Renal pelvis (tissue), 1 donor: ENCODE measurements at regions not wholly inside any gene's neighbourhood (a gene's known extent, or its start where the extent isn't known, plus 50 kb on each side); places are given as distances from the start of the nearest gene placed in this dataset.

Experiments used
- DNase-seq: peaks from one replicate; pipeline ENCODE4 v3.0.0-alpha.2; 2013

- no peak for DNase-seq
Measured at GRCh38 chr11:29353833-29354232, 663.0 kb downstream of the KCNA4 start.

DNA sequence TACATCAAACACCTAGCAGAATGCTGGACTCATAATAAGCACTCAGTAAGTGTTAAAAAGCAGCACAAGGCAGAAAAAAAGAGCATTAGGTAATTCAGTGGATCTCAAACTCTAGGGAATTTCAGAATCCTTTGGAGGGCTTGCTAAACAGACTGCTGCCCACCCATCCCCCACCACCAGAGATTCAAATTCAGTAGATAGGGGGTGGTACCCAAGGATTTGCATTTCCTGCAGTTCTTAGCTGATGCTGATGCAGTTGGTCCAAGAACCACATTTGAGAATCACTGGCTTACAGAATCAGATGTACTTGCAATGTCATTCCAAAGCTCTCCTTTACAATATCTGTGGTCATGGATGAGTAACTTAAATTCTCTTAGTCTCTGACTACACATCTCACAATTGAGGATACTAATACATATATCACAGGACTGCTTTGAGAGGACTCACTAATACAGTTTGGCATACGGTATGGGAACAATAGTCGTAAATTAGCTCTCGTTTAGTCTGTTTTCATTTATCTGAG is 664.5 kb downstream of the KCNA4 start:
- DNase-seq: no peak

DNA sequence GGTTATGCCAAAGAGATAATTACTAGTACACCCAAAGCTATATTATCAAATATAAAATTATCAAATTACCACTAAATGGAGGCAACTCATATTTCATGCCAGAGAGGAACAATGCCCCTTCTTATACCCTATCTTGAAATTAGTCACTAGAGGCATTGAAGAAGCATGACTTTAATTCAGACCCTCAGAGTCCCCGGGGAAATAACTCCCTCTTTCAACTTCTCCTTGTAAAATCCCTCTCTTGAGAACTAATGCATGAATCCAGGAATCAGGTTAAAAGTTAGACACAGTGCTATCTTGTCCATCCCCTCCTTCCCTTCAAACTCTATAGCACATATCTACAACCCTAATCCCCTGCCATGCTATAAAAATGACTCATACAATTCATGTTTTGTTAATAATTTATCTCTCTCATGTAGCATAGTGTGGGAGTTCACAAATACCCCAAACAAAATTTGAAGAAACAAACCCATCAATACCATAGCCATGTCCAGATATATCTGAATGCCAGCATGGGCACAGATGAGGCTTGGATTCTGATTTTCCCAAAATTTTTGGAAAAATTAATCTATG is 665.4 kb downstream of the KCNA4 start:
- no peak for DNase-seq

DNA sequence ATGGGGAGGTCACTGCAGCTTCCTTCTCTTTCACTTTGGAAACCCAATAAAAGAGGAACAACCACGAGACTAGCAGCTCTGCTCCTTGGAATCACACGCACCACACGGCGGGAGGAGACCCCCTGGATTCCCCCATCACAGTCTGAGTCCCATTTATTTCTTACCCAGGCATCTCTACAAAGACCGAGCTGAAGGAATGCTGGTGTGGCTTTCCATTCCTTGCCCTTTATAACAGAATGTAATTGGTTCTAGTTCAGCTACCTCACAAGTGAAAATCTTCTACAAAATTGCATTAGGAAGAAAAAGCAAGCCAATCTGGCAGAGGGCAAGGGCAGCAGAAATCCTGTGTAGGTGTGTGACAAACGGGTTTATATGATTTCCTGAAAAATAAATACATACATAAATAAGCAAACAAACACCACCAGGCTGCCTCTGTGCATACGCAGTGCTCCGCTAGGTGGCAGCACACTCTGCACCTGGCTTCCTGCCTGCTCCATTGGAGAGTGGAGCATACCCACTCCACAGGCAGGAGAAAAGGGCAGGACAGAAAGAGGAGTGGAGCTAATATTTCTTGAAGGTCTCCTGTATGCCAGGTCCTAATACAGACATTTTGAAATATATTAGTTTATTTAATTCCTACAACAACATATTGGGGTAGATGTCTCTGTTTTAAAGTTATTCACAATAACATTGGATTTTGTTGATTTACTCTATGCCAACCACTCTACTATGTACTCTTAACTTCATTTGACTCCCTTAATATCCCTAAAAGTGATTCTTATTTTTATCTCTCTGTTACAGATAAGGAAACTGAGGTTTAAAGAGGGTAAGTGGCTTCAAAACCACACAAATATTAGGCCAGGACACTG is 673.1 kb downstream of the KCNA4 start:
- DNase-seq: peak; percentile 20

GRCh38 chr11:29336727-29337575 is 679.9 kb downstream of the KCNA4 start:
- DNase-seq: no peak

DNA sequence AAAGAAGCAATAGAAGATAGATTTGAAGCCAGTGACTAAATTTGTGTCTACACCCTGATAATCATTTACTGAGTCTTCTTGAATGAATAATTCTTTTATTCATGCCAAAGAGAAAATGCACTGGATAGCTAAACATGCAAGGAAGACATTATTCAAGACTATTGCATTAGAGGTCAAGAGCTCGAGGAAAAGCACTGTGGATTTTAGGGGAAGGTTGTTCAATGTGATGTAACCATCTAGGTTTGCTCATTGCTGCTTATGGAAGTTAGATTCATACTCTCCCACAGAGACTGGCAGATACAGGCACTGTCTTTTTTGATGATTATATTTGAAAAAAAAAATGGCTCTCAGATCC is 682.1 kb downstream of the KCNA4 start:
- DNase-seq: no peak

DNA sequence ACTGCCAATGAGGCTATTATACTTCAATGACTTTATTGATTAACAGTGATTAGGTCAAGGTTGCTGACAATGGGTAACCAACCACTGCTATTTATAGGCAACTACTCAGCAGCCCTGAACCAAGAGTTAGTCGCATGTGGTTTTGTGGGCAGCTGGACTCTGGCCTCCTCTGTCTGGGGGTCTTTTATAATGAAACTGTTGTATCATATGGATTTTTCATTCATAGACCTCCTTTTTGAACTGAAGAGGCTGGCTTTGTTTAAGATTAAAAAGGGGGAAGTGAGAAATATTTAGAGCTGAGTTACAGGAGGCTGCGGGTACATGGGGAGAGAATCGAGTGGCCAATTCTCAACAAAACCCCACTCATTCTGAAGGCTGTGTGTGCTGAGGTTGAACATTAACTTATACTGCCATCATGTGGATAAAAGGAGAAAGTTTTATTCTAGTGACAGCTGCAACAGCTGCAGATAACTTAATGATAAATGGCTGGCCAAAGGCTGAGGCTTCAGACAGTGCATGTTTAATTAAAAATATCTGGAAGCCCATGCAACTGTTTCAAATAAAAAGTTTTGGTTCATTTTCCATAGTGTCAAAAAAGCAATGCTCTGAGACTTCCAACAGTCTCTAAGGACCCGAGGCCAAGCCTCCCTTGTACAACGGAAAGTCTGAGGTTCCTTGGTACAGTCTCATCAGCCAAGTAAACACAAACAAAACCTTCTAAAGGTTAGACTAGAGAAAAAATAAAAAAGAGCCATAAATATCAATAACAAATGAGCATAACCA is 682.6 kb downstream of the KCNA4 start:
- peak; percentile 43 for DNase-seq

- no peak for DNase-seq
Measured at GRCh38 chr11:29331451-29332010, 685.3 kb downstream of the KCNA4 start.

GRCh38 chr11:29328961-29329441 is 687.8 kb downstream of the KCNA4 start:
- DNase-seq: peak; percentile 49

GRCh38 chr11:29327891-29328290 is 688.9 kb downstream of the KCNA4 start:
- no peak for DNase-seq

DNA sequence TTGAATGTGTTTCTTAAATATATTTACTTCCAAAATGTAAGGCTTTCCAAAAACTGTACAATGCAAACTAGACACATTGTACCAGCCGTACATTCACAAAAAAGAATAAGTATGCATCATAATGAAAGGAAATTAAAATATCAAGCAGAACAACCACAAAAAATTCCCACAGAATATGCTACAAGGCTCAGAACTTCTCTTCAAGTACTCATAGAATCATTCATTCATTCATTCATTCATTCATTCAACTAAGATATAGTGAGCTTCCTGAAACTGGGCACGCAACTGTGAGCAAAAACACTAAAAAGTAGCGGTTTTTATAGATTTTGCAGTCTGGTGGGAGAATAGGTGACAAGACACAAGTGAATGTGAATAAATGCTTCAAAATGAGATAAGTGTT is 690.1 kb downstream of the KCNA4 start:
- DNase-seq: no peak

DNA sequence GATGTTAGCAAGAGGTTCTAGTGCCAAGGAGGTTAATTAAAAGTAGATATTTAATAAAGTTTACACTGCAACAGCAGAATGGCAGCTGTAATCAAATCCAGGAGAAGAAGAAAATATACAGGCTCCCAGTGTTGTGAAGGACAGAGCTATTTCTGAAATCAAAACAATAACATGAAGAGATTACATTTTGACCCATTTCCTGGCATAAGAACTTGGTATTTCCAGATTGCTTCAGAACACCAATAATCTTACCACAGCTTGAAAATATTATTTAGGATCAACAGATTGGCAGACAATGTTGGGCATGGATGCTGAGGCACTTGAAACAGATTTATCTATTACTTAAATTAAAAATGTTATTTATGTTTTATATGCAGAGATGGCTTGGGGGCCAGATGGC is 692.5 kb downstream of the KCNA4 start:
- no peak for DNase-seq

DNA sequence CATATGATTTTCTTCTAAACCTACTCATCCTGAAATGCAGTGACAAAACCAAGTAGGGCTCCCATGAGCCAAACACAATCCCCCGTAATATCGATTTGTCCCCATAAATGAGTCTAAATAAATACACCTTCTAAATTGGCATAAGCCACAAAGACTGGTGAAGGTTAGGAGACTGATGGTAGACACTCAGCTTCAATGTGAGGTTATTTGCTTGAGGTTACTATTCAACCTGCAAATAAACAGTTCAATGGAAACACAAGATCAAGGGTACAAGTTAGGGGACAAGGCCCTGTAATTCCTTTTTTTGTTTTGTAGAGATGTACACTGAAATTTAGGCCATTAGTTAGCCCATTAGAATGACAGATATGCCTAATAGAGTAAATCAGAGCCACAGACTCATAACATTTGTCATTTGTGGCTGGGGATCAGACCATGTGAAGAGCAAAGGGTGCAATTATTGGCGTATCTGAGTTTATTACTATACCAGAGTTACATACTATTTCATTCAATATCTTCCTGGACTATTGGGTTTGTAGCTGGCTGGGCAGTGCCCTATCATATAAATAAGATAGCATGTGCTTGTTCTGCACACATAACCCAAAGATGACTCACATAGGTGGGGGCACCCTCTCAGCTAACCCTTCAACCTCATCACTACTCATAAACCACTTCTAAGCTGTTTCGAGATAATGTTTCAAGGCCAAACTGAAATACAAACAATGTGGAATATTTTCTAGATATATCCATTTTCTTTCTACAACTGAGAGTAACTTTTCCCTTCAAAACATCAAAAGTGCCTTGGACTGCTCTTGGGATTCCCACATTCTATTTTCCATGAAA is 695.3 kb downstream of the KCNA4 start:
- no peak for DNase-seq

DNA sequence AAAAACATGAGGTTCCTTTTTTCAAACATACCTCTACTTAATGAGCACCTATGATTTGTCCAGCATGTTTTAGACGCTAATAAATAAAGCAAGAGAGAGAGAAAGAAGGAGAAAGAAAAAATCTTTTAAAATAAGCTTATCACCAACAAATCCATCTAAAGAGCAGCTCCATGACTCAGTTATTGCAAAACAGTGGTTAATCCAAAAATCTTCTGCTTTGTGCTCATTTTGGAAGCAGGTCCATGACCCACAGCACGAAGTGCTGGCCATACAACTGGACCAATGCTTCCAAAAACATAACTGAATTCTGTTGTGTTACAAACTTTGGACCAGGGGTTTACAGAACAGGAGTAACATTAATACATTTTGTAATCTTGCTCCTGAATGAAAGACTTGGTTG is 696.6 kb downstream of the KCNA4 start:
- DNase-seq: no peak

DNA sequence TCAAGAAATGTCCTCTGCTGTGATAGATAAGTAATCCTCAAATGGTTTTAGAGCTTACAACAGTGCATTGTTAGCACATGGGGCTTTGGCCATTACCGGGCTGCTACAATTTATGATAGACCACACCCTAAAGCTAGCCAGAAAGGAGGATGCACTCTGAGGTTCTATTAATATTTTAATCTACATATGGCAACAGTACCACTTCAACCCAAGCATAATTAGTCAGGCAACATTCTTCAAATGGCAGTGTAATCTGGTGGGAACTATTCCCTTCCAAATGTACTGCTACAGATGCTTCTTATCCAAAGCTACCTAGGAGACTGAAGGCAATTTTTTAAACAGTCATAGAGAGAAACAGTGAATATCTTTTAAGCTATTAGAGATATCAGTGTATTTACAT is 697.6 kb downstream of the KCNA4 start:
- no peak for DNase-seq

DNA sequence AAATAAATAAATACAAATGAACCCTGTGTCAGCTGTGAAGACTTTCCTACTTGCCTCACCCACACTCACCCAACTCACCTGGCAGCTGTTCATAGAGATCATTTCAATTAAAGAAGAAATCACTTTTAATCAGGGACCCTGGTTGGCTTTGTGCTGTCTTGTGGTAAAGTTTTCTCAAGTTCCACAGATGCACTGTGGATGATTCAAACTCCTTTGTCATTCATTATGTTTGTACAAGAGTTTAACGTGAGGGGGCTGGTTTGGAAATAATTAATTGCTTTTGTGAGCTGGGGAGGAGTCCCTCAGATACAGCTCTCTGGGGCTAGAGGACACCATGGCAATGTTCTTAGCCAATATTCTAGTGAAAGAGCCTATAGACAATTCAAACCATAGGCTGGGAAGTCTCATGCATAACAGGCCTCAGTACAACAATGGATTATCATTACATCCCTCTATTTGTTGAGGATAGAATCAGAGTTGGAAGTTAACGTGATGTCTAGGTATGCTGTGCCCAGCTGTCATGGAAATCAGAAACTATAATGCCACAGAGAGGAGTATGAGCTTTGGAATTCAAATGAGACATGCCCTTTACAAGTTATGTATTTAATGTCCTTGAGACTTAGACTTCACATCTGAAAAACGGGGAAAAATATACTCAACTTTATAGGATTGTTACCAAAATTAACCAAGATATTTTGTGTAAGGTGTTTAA is 698.5 kb downstream of the KCNA4 start:
- no peak for DNase-seq

DNA sequence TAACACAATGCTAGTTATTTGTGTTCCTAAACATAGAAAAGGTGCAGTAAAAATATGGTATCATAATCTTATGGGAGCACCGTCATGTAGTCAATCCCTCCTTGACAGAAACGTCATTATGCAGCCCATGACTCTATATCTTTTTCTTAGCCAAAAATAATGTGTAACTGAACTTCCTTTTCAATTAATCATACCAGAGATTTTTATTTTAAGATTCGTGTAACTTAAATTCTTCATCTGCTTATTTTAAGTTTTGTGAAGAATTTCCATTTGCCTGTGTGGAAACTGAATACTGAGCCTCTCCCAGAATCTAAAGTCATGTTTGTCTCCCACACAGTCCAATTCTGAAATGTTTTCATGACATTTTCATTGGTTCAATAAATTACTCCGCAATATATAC is 699.1 kb downstream of the KCNA4 start:
- no peak for DNase-seq

GRCh38 chr11:29315275-29315674 is 701.6 kb downstream of the KCNA4 start:
- no peak for DNase-seq

GRCh38 chr11:29314211-29314610 is 702.6 kb downstream of the KCNA4 start:
- DNase-seq: no peak

DNA sequence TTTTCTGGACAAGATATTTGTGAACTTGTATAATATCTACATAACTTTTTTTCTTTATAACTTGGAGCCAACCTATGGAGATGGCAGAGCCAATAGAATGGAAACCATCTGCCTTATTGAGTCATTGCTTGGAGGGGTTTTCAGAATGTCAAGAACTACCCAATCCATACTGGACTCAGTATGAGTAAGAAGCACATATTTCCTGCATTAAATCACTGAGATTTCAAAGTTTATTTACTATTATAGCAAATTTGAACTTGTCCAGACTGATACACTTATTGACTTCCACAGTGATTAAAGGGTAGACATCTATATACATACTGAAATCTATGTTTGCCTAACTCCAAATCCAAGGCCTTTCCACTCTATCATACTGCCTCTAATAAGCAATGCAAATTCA is 704.0 kb downstream of the KCNA4 start:
- no peak for DNase-seq
